ENCODE measurements at regions not wholly inside any gene's neighbourhood (a gene's known extent, or its start where the extent isn't known, plus 50 kb on each side); places are given as distances from the start of the nearest gene placed in this dataset.

- no peaks in the 10 kb centered on the region for H3K27me3 Mint-ChIP-seq
- no peaks in the 10 kb centered on the region for H3K36me3 Mint-ChIP-seq (ENCODE audit: insufficient read depth)
- H3K27ac Mint-ChIP-seq = no peak overlapping the region
- H3K4me1 Mint-ChIP-seq (ENCODE audit: low read depth) = peaks cover 5% of the 10 kb centered on the region
- H3K4me3 Mint-ChIP-seq (ENCODE audit: low read depth) = no peak overlapping the region
- no peak for TF ChIP-seq CTCF (IDR thresholded peaks at IDR 0.05; ENCODE audit: unreplicated experiment)
- no peak for DNase-seq (ENCODE audit: low spot score, unreplicated experiment)
- peaks cover 4% of the 10 kb centered on the region for H3K9me3 Mint-ChIP-seq (ENCODE audit: low read depth)
Observed at GRCh38 chr2:186306754-186307153, 179.3 kb upstream of the ZC3H15 start.

- no peak overlapping the region for H3K4me3 Mint-ChIP-seq (ENCODE audit: low read depth)
- peaks cover 15% of the 10 kb centered on the region for H3K9me3 Mint-ChIP-seq (ENCODE audit: low read depth)
- H3K4me1 Mint-ChIP-seq (ENCODE audit: low read depth) = peaks cover 5% of the 10 kb centered on the region
- H3K36me3 Mint-ChIP-seq (ENCODE audit: insufficient read depth) = peaks cover 1% of the 10 kb centered on the region
- TF ChIP-seq CTCF (IDR thresholded peaks at IDR 0.05; ENCODE audit: unreplicated experiment) = peak; percentile 18
- H3K27me3 Mint-ChIP-seq = no peaks in the 10 kb centered on the region
- peak overlapping the region; percentile 30 for H3K27ac Mint-ChIP-seq
- DNase-seq (ENCODE audit: low spot score, unreplicated experiment) = no peak
Observed at GRCh38 chr2:186307871-186308270, 178.2 kb upstream of the ZC3H15 start.

GRCh38 chr2:186308347-186308746, 177.7 kb upstream of the ZC3H15 start:
- no peak overlapping the region for H3K4me3 Mint-ChIP-seq (ENCODE audit: low read depth)
- no peak for DNase-seq (ENCODE audit: low spot score, unreplicated experiment)
- no peaks in the 10 kb centered on the region for H3K27me3 Mint-ChIP-seq
- no peak for TF ChIP-seq CTCF (IDR thresholded peaks at IDR 0.05; ENCODE audit: unreplicated experiment)
- H3K36me3 Mint-ChIP-seq (ENCODE audit: insufficient read depth) = peaks cover 1% of the 10 kb centered on the region
- peak overlapping the region; percentile 30 for H3K27ac Mint-ChIP-seq
- H3K4me1 Mint-ChIP-seq (ENCODE audit: low read depth) = peaks cover 5% of the 10 kb centered on the region
- H3K9me3 Mint-ChIP-seq (ENCODE audit: low read depth) = peaks cover 15% of the 10 kb centered on the region

- DNase-seq (ENCODE audit: low spot score, unreplicated experiment) = no peak
- no peak overlapping the region for H3K27ac Mint-ChIP-seq
- TF ChIP-seq CTCF (IDR thresholded peaks at IDR 0.05; ENCODE audit: unreplicated experiment) = no peak
- H3K9me3 Mint-ChIP-seq (ENCODE audit: low read depth) = peaks cover 23% of the 10 kb centered on the region
- H3K4me1 Mint-ChIP-seq (ENCODE audit: low read depth) = peaks cover 5% of the 10 kb centered on the region
- H3K27me3 Mint-ChIP-seq = no peaks in the 10 kb centered on the region
- H3K4me3 Mint-ChIP-seq (ENCODE audit: low read depth) = no peak overlapping the region
- H3K36me3 Mint-ChIP-seq (ENCODE audit: insufficient read depth) = peaks cover 1% of the 10 kb centered on the region
Observed at GRCh38 chr2:186309901-186310300, 176.2 kb upstream of the ZC3H15 start.

GRCh38 chr2:186319105-186319504, 167.0 kb upstream of the ZC3H15 start:
- Mint-ChIP-seq H3K9me3 (ENCODE audit: low read depth) (peaks cover 47% of the 10 kb centered on the region), H3K27me3 (no peaks in the 10 kb centered on the region), H3K27ac (no peak overlapping the region), H3K4me3 (ENCODE audit: low read depth) (no peak overlapping the region), H3K36me3 (ENCODE audit: insufficient read depth) (peaks cover 10% of the 10 kb centered on the region), H3K4me1 (ENCODE audit: low read depth) (no peaks in the 10 kb centered on the region)
- DNase-seq (ENCODE audit: low spot score, unreplicated experiment) = no peak
- no peak for TF ChIP-seq CTCF (IDR thresholded peaks at IDR 0.05; ENCODE audit: unreplicated experiment)

All from progenitor cell of endocrine pancreas (in vitro differentiated cells).